Ascending aorta (tissue), 2 donors: ENCODE measurements at regions not wholly inside any gene's neighbourhood (a gene's known extent, or its start where the extent isn't known, plus 50 kb on each side); places are given as distances from the start of the nearest gene placed in this dataset.

ENCODE experiments used
- DNase-seq, 2 donors: peaks; one replicate each; pipeline ENCODE4 v3.0.0-alpha.2; 2019; ENCODE audit warnings: low spot score in 2 of 2
- H3K27ac ChIP-seq, 2 donors: fragments of 200-600 bp; sonication (generic); one replicate each; pipeline ENCODE4 v1.5.1; 2016 to 2017; ENCODE audit warnings: mild to moderate bottlenecking in 1 of 2
- H3K27me3 ChIP-seq: fragments of 200-600 bp; sonication (generic); one replicate; pipeline ENCODE4 v1.5.1; 2017
- H3K36me3 ChIP-seq, 2 donors: fragments of 200-600 bp; sonication (generic); one replicate each; pipeline ENCODE4 v1.5.1; 2016
- H3K4me1 ChIP-seq, 2 donors: fragments of 200-600 bp; sonication (generic); one replicate each; pipeline ENCODE4 v1.5.1; 2016 to 2017; ENCODE audit warnings: mild to moderate bottlenecking in 1 of 2
- H3K4me3 ChIP-seq, 2 donors: fragments of 200-600 bp; sonication (generic); one replicate each; pipeline ENCODE4 v1.5.1; 2016 to 2017; ENCODE audit warnings: mild to moderate bottlenecking in 1 of 2
- H3K9me3 ChIP-seq, 2 donors: fragments of 200-600 bp; sonication (generic); one replicate each; pipeline ENCODE4 v1.5.1; 2016
- CTCF ChIP-seq, 3 experiments: fragments of 200-600 bp in 2 of 3; fragments of 450-650 bp in 1 of 3; sonication (generic) in 2 of 3; IDR thresholded peaks; one replicate each; pipeline ENCODE4 v1.5.1; 2016 to 2019; ENCODE audit warnings: antibody characterized with exemption in 3 of 3, mild to moderate bottlenecking in 1 of 3, moderate library complexity in 1 of 3
- intact Hi-C: fragments of 100-400 bp; cut with DNase I; formaldehyde crosslinking; loops from one replicate; pipeline ENCODE4 v1.15.1; 2023

- no peaks in the 10 kb centered on the region for H3K4me1 ChIP-seq
- no peak for TF ChIP-seq CTCF (IDR thresholded peaks at IDR 0.05)
- no peaks in the 10 kb centered on the region for H3K9me3 ChIP-seq
- H3K27me3 ChIP-seq: no peaks in the 10 kb centered on the region
- H3K36me3 ChIP-seq: no peaks in the 10 kb centered on the region
- no peak overlapping the region for H3K4me3 ChIP-seq
- intact Hi-C loops: no loop called here
- no peak overlapping the region for H3K27ac ChIP-seq
- no peak for DNase-seq
Measured at GRCh38 chr10:78283069-78283682, 249.5 kb downstream of the RPS24 start.

GRCh38 chr10:78284381-78284780, 250.7 kb downstream of the RPS24 start:
- Histone ChIP-seq H3K36me3 (no peaks in the 10 kb centered on the region), H3K27me3 (no peaks in the 10 kb centered on the region), H3K27ac (no peak overlapping the region), H3K4me1 (no peaks in the 10 kb centered on the region), H3K9me3 (no peaks in the 10 kb centered on the region), H3K4me3 (no peak overlapping the region)
- intact Hi-C loops: no loop called here
- no peak for DNase-seq
- TF ChIP-seq CTCF (IDR thresholded peaks at IDR 0.05): no peak

- no peak overlapping the region for H3K4me3 ChIP-seq
- no peak for TF ChIP-seq CTCF (IDR thresholded peaks at IDR 0.05)
- no peaks in the 10 kb centered on the region for H3K4me1 ChIP-seq
- no peak overlapping the region for H3K27ac ChIP-seq
- no peaks in the 10 kb centered on the region for H3K36me3 ChIP-seq
- H3K27me3 ChIP-seq: no peaks in the 10 kb centered on the region
- no peak for DNase-seq
- H3K9me3 ChIP-seq: no peaks in the 10 kb centered on the region
- intact Hi-C loops: no loop called here
Measured at GRCh38 chr10:78285226-78285625, 251.6 kb downstream of the RPS24 start.

- intact Hi-C loops: no loop called here
- no peak for DNase-seq
- H3K27ac ChIP-seq: no peak overlapping the region
- no peak overlapping the region for H3K4me3 ChIP-seq
- no peaks in the 10 kb centered on the region for H3K27me3 ChIP-seq
- H3K4me1 ChIP-seq: no peaks in the 10 kb centered on the region
- H3K9me3 ChIP-seq: no peaks in the 10 kb centered on the region
- no peak for TF ChIP-seq CTCF (IDR thresholded peaks at IDR 0.05)
- H3K36me3 ChIP-seq: no peaks in the 10 kb centered on the region
Measured at GRCh38 chr10:78286186-78286585, 252.5 kb downstream of the RPS24 start.

- no peaks in the 10 kb centered on the region for H3K4me1 ChIP-seq
- no peak overlapping the region for H3K27ac ChIP-seq
- H3K4me3 ChIP-seq: no peak overlapping the region
- no peaks in the 10 kb centered on the region for H3K36me3 ChIP-seq
- no peaks in the 10 kb centered on the region for H3K27me3 ChIP-seq
- TF ChIP-seq CTCF (IDR thresholded peaks at IDR 0.05): no peak
- H3K9me3 ChIP-seq: no peaks in the 10 kb centered on the region
- DNase-seq: no peak
- intact Hi-C loops: no loop called here
Measured at GRCh38 chr10:78286668-78287067, 253.0 kb downstream of the RPS24 start.

GRCh38 chr10:78287618-78288017, 254.0 kb downstream of the RPS24 start:
- no peaks in the 10 kb centered on the region for H3K36me3 ChIP-seq
- H3K4me1 ChIP-seq: no peaks in the 10 kb centered on the region
- no peak for TF ChIP-seq CTCF (IDR thresholded peaks at IDR 0.05)
- no peaks in the 10 kb centered on the region for H3K27me3 ChIP-seq
- no peak for DNase-seq
- intact Hi-C loops: no loop called here
- H3K27ac ChIP-seq: no peak overlapping the region
- no peak overlapping the region for H3K4me3 ChIP-seq
- no peaks in the 10 kb centered on the region for H3K9me3 ChIP-seq
